NCI-H524 (cell line): ENCODE measurements at regions not wholly inside any gene's neighbourhood (a gene's known extent, or its start where the extent isn't known, plus 50 kb on each side); places are given as distances from the start of the nearest gene placed in this dataset.
"Not testable (repeated sequence)": the region's sequence is repeated elsewhere in the genome, so short reads cannot be mapped to it uniquely, and the experiment has no call there.

Experiments
- DNase-seq, 2 experiments: peaks; one replicate each; lab custom pipeline; 2025; lab: John Stamatoyannopoulos, UW

DNA sequence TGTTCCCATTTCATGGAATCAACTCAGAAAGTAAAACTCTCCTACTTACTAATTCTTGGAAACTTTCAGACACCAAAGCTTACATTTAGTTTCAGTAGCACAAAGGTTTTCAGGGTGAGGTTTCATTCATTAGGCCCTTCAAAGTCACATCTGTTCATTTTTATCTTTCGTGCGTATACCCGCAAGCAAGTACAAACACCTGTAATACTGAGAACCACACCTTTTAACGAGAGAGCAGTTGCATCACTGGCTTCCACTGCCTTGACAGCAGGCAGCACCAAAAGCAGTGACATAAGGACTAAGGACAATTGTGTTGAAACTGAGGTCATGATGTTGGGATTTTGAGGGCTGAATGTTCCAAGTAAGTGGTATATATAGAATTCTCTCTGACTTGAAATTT, 60.5 kb downstream of the GOLGA6L22 start:
- not testable (repeated sequence) for DNase-seq

DNA sequence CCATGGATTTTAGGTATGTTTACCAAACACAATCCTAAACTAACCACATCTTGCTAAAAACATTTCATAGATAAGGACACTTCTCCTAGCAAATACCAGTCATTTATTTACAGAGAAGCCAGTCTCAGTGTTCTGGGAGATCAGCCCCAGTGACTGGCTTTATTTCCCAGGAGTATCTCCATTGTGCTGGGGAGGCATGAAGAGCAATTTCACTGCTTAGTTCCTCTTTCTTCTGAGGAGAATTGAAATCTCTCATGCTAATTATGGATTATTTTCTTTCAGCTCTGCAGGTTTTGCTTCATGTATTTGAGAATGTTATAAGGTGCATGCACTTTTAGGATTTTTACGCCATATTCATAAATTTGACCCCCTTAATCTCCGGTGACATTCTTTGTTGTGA, 67.8 kb downstream of the GOLGA6L22 start:
- not testable (repeated sequence) for DNase-seq

- not testable (repeated sequence) for DNase-seq
Observed at GRCh38 chr15:22527016-22527415, 68.3 kb downstream of the GOLGA6L22 start.

DNA sequence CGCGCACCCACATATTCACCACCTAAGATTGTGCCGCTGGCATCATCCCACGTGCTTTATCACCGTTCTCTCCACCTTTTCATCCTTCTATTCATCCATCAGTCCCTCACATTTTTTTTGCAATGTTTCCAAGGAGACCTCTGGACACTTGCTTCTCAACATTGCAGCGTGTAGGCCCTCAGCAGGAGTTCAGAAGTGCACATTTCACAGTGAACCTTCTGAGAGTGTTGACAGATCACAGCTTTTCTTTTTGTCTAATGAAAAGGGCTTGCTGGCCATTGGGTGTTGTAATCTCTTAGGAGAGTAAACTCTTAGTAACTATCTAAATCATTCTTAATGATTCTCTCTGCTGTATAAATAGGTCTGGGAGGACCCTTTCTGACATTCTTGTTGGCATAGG, 70.5 kb downstream of the GOLGA6L22 start:
- not testable (repeated sequence) for DNase-seq

- DNase-seq = not testable (repeated sequence)
Observed at GRCh38 chr15:22559701-22560100, 101.0 kb downstream of the GOLGA6L22 start.

DNA sequence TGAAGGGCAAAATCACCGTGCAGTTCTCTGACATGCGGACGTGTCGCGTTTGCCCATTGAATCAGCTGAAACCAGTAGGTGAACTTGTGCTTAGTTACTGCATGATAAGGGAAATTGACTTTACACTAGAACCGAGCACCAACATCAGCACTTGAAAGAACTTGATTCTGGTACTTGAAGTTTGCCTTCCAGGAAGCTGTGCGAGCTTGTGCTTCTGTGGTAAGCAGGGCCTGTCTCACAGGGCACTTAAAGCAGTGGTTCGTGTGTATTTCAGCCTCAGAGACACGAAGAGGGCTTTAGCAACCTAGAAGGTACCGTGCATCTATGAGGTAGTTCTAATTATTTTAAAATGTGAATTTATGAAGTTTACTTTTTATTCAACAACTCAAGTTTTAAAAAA, 103.0 kb downstream of the GOLGA6L22 start:
- not testable (repeated sequence) for DNase-seq

- DNase-seq = not testable (repeated sequence)
Observed at GRCh38 chr15:22566510-22566909, 107.8 kb downstream of the GOLGA6L22 start.

- not testable (repeated sequence) for DNase-seq
Observed at GRCh38 chr15:22569486-22569885, 110.8 kb downstream of the GOLGA6L22 start.

DNA sequence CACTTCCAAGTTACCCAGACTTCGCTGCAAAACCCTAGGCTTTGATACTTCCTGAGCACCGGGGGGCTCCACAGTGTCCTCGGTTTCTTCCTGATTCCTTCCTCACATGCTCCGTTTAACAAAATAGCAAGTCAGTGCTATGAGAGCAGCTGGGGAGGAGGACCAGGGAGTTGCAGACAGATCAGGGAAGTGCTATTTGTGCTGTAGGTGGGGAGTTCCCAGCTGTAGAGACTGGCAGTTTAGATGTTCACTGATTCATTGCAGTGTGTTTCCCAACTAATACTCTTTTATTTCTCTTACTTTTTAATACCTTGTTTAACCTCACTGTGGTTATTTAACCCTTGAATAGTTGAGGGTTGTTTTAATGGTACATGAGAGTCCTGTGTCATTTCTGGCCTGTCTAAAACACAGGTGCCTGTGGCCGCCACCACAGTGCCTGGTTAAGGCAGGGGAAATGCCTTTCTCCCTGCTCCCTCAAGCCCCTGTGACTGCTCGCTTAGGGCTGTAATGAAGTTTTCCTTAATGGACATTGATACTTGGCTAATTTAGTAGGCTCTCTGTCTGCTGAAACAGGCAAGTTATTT, 113.5 kb downstream of the GOLGA6L22 start:
- DNase-seq = not testable (repeated sequence)

GRCh38 chr15:22572792-22573191, 114.1 kb downstream of the GOLGA6L22 start:
- not testable (repeated sequence) for DNase-seq

DNA sequence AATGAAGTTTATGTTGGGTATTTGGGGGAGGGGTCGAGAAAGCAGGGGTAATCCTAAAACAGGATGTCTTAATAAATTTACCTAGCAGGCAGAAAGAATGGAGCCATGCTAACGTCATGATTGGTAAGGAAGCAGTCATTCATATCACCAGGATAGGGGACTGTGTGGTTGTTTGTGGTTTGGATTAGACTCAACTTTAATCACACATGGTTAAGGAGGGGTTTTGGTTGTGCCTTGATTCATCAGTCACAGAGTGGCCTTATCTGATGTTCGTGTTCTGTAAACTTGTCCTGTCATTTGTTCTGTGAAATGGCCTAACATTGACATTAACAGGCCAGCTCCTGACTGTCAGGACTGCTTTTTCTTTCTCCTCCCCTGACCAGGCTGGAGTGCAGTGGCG, 119.1 kb downstream of the GOLGA6L22 start:
- not testable (repeated sequence) for DNase-seq

DNA sequence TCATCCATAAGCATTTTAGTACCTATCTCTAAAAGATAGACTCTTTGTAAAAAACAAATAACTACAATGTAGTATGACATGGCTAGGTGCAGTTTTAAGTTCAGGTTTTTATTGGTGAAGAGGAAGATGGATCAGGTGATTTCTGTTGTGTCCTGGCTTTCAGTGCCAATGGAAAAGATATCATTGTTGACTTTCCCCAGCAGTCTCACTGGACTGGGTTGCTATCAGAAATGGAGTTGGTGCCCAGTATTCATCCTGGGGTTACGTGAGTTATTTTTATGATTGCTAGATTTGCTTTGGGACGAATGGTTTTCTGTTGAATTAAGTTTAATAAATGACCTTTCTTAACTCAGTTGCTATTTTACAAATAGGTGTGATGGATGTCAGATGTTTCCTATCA, 120.5 kb downstream of the GOLGA6L22 start:
- DNase-seq = not testable (repeated sequence)

- DNase-seq = not testable (repeated sequence)
Observed at GRCh38 chr15:22587391-22587790, 128.7 kb downstream of the GOLGA6L22 start.

DNA sequence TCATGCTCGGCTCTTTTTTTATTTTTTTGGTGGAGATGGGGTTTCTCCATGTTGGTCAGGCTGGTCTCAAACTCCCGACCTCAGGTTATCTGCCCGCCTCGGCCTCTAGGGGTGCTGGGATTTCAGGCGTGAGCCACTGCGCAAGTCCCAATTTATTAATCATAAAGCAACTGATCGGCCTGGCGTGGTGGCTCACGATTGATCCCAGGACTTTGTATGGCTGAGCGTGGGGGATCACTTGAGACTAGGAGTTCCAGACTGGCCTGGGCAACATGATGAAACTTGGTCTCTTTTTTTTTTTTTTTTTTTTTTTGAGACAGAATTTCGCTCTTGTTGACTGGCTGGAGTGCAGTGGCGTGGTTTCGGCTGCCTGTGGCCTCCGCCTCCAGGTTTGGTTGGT, 139.8 kb downstream of the GOLGA6L22 start:
- not testable (repeated sequence) for DNase-seq

DNA sequence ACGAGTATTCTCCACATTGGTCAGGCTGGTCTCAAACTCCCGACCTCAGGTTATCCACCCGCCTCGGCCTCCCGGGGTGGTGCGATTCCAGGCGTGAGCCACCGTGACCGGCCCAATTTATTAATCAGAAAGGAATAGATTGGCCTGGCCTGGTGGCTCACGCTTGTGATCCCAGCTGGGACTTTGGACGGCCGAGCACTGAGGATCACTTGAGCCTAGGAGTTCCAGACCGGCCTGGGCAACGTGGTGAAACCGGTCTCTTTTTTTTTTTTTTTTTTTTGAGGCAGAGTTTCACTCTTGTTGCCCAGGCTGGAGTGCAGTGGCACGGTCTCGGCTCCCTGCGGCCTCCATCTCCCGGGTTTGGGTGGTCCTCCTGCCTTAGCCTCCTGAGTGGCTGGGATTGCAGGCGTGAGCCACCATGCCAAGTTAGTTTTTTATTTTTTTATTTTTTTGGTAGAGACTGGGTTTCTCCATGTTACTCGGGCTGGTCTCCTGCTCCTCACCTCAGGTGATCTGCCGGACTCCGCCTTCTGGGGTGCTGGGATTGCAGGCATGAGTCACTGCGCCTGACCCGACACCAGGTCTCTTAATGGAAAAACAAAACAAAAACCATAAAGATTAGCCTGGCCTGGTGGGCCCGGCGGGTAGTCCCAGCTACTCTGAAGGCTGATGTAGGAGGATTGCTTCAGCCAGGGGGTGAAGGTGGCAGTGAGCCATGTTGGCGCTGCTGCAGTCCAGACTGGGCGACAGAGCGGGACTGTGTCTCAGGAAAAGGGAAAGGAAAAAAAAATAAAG, 141.0 kb downstream of the GOLGA6L22 start:
- DNase-seq = not testable (repeated sequence)

- not testable (repeated sequence) for DNase-seq
Observed at GRCh38 chr15:22616976-22617375, 158.3 kb downstream of the GOLGA6L22 start.

- not testable (repeated sequence) for DNase-seq
Observed at GRCh38 chr15:22631789-22632188, 154.7 kb upstream of the NIPA1 start.

- DNase-seq = not testable (repeated sequence)
Observed at GRCh38 chr15:22639983-22640382, 146.5 kb upstream of the NIPA1 start.

DNA sequence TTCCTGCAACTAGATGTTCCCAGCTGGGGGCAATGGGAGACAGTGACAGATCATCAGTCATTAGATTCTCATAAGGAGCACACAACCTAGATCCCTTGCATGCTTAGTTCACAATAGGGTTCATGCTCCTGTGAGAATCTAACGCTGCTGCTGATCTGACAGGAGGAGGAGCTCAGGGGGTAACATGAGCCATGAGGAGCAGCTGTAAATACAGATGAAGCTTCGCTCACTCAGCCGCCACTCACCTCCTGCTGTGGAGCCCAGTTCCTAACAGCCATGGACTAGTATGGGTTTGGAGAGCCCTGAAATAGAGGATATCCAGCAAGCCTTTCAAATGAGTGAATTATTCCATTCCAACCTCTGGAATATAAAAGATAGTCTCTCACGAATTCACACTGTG, 137.0 kb upstream of the NIPA1 start:
- DNase-seq = not testable (repeated sequence)

DNA sequence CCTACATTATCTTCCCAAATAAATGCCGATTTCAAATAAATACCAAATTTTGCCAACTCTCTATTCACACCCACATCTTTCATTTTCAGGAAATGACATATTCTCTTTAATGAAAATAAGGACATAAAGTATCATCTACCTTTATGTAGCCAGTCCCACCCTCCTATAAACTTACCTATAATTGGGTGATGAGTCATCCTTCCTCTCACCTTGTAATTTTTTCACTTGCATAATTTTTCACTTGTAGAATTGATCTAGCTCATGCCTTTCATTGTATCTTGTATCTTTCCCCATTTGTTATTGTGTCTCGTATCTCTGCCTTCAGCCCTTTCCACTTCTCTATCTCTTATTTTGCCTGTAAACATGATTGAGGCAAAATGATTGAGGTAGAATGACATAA, 135.3 kb upstream of the NIPA1 start:
- not testable (repeated sequence) for DNase-seq

- peak in 1 of 2 experiments; percentile 31 for DNase-seq
Observed at GRCh38 chr15:22664294-22665058, 122.0 kb upstream of the NIPA1 start.

DNA sequence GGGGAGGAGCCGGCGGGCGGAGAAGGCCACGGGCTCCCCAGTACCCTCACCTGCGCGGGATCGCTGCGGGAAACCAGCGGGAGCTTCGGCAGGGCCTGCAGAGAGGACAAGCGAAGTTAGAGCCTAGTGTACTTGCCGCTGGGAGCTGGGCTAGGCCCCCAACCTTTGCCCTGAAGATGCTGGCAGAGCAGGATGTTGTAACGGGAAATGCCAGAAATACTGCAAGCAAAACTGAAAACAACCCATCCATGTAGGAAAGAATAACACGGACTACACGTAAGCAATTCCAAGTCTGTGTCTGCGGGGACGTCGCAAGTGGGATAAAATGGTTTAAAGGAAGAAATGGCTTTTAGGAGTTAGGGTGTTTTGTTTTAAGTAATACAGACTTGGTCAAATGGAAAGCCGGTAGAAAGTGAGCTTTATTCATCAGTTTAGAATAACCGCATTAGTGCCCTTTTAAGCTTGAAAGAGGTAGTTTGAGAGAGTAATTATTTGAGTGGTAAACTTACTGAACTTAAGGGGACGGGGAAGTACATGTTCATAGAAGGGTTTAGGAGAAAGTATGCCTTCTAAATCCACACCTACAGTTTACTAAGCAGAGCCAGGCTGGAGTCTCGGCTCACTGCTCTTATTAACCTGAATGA, 121.3 kb upstream of the NIPA1 start:
- DNase-seq = peak in 1 of 2 experiments; percentile 21
